ENCODE measurements at regions not wholly inside any gene's neighbourhood (a gene's known extent, or its start where the extent isn't known, plus 50 kb on each side); places are given as distances from the start of the nearest gene placed in this dataset.

DNA sequence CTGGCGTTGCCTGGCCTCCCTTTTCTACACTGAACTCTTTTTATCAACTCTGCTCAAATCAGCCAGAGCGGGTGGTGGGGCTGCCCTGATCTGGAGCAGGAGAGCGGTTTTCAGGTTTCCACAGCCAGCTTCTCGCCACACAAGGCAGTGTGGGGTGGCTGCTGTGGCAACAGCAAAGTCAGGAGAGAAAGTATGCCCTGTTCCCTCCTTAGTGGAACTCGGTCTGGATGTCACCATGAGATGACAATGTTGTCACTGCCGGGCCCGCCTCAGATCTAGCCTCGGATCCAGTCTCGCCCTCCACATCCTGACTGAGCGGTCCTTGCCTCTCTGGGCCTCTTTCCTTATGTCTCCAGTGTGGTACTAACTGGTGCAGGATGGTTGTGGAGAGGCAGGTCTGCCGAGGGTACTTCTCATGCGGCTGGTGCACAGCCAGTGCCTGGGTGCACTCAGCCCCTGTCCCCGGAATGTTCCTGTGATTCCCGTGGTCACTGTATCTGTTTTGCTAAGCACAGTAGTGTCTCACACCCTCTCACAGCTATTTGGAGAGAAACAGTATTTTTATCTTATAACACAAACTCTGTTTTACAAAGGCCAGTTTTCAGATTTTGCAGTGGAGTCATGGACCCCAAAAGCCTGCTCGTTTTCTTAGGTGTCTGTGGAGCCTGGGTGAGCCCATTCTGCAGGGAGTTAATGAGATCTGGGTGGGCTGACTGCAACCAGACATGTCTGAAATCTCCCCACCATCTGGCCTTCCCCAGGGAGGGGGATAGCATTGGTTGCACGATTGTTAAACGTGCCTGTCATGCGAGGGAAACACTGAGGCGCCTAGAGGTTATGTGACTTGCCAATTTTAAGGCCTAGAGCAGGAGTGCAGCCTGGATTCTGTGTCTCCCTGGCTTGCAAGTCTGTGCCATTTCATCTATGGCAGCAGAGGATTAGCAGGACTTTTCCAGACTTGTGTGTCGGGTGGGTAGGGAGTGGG is 261.1 kb upstream of the AGAP1 start:
- POLR2A ChIA-PET: no interaction called here
- Histone ChIP-seq H3K27me3 (replicated peaks in 1 of 2; ENCODE audit: control insufficient read depth in 2 of 2, extremely low read depth in 1 of 2, insufficient read depth in 2 of 2, low read length in 1 of 2) (peaks cover 0 to 10% of the 10 kb centered on the region in 2 experiments), H3K9me3 (no peaks in the 10 kb centered on the region), H3K4me3 (ENCODE audit: control insufficient read depth in 1 of 2, extremely low read depth in 1 of 2, low read length in 1 of 2) (no peak overlapping the region), H3K27ac (ENCODE audit: low read length) (no peak overlapping the region), H3K4me1 (ENCODE audit: control insufficient read depth in 1 of 2, extremely low read depth in 1 of 2, insufficient read depth in 2 of 2, low read length in 2 of 2) (no peaks in the 10 kb centered on the region), H3K36me3 (ENCODE audit: control insufficient read depth in 2 of 2, extremely low read depth in 1 of 2, insufficient read depth in 1 of 2, low read length in 1 of 2) (no peaks in the 10 kb centered on the region)
- 67% methylated on average over 12 of the region's 20 CpGs for WGBS (ENCODE audit: insufficient coverage)
- H3K4me3 Mint-ChIP-seq: no peak overlapping the region
- no peak overlapping the region for H3K27ac Mint-ChIP-seq
- no peak for DNase-seq
- CTCF ChIA-PET: no interaction called here
- ATAC-seq (replicated peaks in 1 of 4): no peak
- no peaks in the 10 kb centered on the region for H3K36me3 Mint-ChIP-seq
- peaks cover 17 to 19% of the 10 kb centered on the region in 2 donors for H3K27me3 Mint-ChIP-seq
- no peaks in the 10 kb centered on the region for H3K4me1 Mint-ChIP-seq
- no peaks in the 10 kb centered on the region for H3K9me3 Mint-ChIP-seq

DNA sequence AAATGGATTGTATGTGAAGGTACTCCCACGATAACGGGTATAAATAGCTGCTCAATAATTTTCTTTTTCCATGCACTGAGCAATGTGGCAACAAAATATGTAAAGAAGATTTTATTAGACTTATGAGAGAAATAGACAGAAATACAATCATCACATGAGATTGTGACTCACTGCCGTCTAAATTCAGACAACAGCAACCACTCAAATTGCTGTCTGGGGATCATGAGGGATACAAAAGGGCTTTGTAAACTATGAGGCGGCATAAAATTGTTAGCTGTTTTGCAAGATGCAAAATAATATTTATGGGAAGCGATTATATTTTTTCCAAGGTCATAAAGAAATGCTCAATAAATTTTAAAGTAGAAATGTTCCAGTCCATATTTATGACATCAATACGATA is 259.1 kb upstream of the AGAP1 start:
- no peak for ATAC-seq (replicated peaks in 1 of 4)
- H3K27me3 Mint-ChIP-seq: peaks cover 12 to 13% of the 10 kb centered on the region in 2 donors
- H3K36me3 ChIP-seq (ENCODE audit: control insufficient read depth in 2 of 2, extremely low read depth in 1 of 2, insufficient read depth in 1 of 2, low read length in 1 of 2): no peaks in the 10 kb centered on the region

DNA sequence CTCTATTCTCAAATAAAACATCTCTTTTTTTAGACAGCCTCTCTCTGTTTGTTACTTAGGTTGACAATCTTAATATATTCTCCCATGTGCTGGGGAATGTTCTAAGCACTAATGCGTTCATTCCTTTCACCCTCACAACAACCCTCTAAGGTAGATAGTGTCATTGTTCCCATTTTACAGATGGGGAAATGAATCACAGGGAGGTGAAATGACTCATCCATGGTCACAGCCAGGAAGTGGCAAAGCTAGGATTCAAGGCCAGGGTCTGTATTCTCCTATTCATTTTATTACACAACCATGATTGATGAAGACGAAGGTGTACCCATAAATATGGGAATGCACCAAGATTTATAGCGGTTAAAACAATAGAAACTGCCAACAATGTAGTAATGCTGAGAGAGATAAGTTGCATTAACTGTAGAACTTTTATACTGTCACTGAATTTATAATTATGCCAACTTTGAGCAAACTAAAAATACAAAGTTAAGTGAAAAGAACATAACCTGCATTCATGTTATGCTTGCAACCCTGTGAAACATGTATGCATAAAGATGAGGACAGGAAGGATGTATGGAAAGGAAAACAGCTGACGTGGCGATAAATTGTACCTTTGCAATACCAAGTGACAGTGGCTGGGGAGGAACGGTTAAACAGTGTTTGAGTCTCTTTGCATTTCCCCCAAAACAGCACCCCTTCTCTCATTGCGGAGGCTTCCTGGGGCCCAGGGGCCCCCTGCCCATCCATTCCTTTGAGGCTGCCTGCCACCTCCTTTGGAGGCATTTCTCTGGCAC is 257.7 kb upstream of the AGAP1 start:
- POLR2A ChIA-PET: no interaction called here
- CTCF ChIA-PET: no interaction called here
- H3K27me3 Mint-ChIP-seq: peaks cover 7% of the 10 kb centered on the region in 2 donors
- H3K36me3 ChIP-seq (ENCODE audit: control insufficient read depth in 2 of 2, extremely low read depth in 1 of 2, insufficient read depth in 1 of 2, low read length in 1 of 2): no peaks in the 10 kb centered on the region
- H3K4me1 ChIP-seq (ENCODE audit: control insufficient read depth in 1 of 2, extremely low read depth in 1 of 2, insufficient read depth in 2 of 2, low read length in 2 of 2): no peaks in the 10 kb centered on the region
- no peak overlapping the region for H3K4me3 ChIP-seq (ENCODE audit: control insufficient read depth in 1 of 2, extremely low read depth in 1 of 2, low read length in 1 of 2)
- no peaks in the 10 kb centered on the region for H3K4me1 Mint-ChIP-seq
- peaks cover 0 to 16% of the 10 kb centered on the region in 2 experiments for H3K27me3 ChIP-seq (replicated peaks in 1 of 2; ENCODE audit: control insufficient read depth in 2 of 2, extremely low read depth in 1 of 2, insufficient read depth in 2 of 2, low read length in 1 of 2)
- DNase-seq (no peak), ATAC-seq (replicated peaks in 1 of 4) (no peak)
- H3K27ac Mint-ChIP-seq: no peak overlapping the region
- 89% methylated on average over 1 of the region's 7 CpGs for WGBS (ENCODE audit: insufficient coverage)
- H3K4me3 Mint-ChIP-seq: no peak overlapping the region
- no peaks in the 10 kb centered on the region for H3K9me3 Mint-ChIP-seq
- H3K27ac ChIP-seq (ENCODE audit: low read length): no peak overlapping the region
- no peaks in the 10 kb centered on the region for H3K9me3 ChIP-seq
- no peaks in the 10 kb centered on the region for H3K36me3 Mint-ChIP-seq

More for the DNA sequence above, 259.1 kb upstream of the AGAP1 start:
- no peak for DNase-seq
- CTCF ChIA-PET: no interaction called here
- Histone ChIP-seq H3K4me3 (ENCODE audit: control insufficient read depth in 1 of 2, extremely low read depth in 1 of 2, low read length in 1 of 2) (no peak overlapping the region), H3K27me3 (replicated peaks in 1 of 2; ENCODE audit: control insufficient read depth in 2 of 2, extremely low read depth in 1 of 2, insufficient read depth in 2 of 2, low read length in 1 of 2) (peaks cover 0 to 12% of the 10 kb centered on the region in 2 experiments), H3K9me3 (no peaks in the 10 kb centered on the region), H3K4me1 (ENCODE audit: control insufficient read depth in 1 of 2, extremely low read depth in 1 of 2, insufficient read depth in 2 of 2, low read length in 2 of 2) (no peaks in the 10 kb centered on the region), H3K27ac (ENCODE audit: low read length) (no peak overlapping the region)
- Mint-ChIP-seq H3K27ac (no peak overlapping the region), H3K4me3 (no peak overlapping the region), H3K9me3 (no peaks in the 10 kb centered on the region), H3K36me3 (no peaks in the 10 kb centered on the region), H3K4me1 (no peaks in the 10 kb centered on the region)
- no CpG with 5 or more reads among the region's 6 CpGs for WGBS (ENCODE audit: insufficient coverage)
- POLR2A ChIA-PET: no interaction called here

DNA sequence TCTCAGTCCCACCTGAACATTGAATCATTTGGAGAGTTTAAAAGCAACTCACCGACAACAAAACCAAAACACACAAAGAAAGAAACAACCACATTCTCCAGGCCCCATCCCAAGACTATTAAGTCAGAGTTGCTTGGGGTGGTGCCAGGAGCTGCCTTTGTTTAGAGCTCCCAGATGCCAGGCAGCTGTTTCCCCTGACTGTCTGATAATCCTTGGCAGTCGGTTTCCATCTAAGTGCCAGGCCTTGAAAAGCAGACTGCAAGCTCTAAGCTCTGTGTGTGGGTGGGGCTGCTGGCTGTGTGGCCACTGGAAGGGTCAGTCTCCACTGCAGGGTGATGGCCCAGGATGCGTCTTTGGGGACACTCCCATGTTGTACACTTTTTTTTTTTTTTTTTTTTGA is 255.3 kb upstream of the AGAP1 start:
- H3K4me1 Mint-ChIP-seq: no peaks in the 10 kb centered on the region
- no peaks in the 10 kb centered on the region for H3K36me3 ChIP-seq (ENCODE audit: control insufficient read depth in 2 of 2, extremely low read depth in 1 of 2, insufficient read depth in 1 of 2, low read length in 1 of 2)
- 17% methylated on average over 1 of the region's 3 CpGs for WGBS (ENCODE audit: insufficient coverage)
- H3K27me3 Mint-ChIP-seq: peaks cover 17 to 19% of the 10 kb centered on the region in 2 donors
- ChIA-PET POLR2A (no interaction called here), CTCF (no interaction called here)
- H3K27ac ChIP-seq (ENCODE audit: low read length): no peak overlapping the region
- no peaks in the 10 kb centered on the region for H3K9me3 Mint-ChIP-seq
- no peaks in the 10 kb centered on the region for H3K9me3 ChIP-seq
- no peak overlapping the region for H3K4me3 Mint-ChIP-seq
- no peak overlapping the region for H3K4me3 ChIP-seq (ENCODE audit: control insufficient read depth in 1 of 2, extremely low read depth in 1 of 2, low read length in 1 of 2)
- no peaks in the 10 kb centered on the region for H3K4me1 ChIP-seq (ENCODE audit: control insufficient read depth in 1 of 2, extremely low read depth in 1 of 2, insufficient read depth in 2 of 2, low read length in 2 of 2)
- no peak overlapping the region for H3K27ac Mint-ChIP-seq
- H3K27me3 ChIP-seq (replicated peaks in 1 of 2; ENCODE audit: control insufficient read depth in 2 of 2, extremely low read depth in 1 of 2, insufficient read depth in 2 of 2, low read length in 1 of 2): peaks cover 0 to 26% of the 10 kb centered on the region in 2 experiments
- DNase-seq (no peak), ATAC-seq (replicated peaks in 1 of 4) (no peak)
- no peaks in the 10 kb centered on the region for H3K36me3 Mint-ChIP-seq

DNA sequence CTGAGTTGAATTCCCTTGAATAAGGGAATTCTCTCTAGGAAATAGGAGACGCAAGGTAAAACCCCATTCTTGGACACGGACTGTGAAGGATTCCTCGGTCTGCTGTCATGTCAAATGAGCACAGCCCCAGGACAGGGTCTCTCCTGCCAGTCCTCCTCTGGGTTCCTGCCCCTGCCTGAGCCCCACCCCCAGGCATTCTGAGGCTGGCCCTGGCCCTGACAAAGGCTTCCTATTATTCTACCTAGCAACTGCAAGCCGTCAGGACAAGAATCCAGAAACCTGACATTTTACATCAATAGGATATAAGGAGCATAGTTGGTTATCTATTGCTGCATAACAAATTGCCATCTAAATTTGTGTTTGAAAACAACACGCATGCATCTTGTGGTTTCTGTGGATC is 253.3 kb upstream of the AGAP1 start:
- no peaks in the 10 kb centered on the region for H3K9me3 Mint-ChIP-seq
- no peak overlapping the region for H3K27ac ChIP-seq (ENCODE audit: low read length)

DNA sequence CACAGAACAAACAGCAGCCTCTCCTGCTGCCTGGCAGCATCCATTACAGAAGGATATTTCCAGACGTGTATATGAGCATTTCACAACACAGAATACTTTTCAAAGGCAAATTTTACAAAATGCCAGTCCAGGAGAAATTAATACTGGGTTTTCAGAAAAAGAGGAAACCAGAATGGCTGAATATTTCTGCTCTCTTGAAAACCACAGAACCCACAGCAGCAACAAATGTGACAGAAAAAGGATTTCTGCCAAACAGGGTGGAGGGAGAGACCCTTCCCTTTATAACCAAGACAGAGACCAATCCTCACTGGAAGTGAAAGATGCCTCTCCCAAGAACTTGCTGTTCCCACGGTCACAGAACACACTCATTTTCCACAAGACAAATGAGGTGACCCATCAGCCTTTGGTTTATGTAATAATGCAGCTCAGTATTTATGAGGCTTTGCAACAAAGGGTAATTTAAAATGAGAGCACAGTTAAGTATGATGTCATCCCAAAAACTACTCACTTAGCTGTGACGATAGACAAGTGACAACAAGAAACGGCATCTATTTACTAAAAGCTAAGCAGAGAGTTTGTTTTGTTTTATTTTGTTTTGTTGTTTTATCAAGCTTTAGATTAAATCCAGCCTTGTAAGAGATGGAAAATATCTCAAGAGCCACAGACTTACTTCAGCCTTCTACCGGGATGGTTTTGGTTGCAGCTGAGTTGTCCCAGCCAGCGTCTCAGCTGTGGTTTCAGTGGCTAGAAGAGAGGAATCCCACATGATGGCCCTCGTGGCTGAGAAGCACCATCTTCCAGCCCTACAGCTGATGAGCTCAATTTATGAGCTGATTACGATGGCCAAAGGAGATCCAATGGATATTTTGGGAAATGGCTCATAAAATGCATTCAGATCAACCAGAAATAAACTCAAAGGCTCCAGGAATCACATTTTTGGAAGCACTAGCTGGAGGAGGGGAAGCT is 249.3 kb upstream of the AGAP1 start:
- ChIA-PET POLR2A (no interaction called here), CTCF (no interaction called here)
- WGBS (ENCODE audit: insufficient coverage): no CpG with 5 or more reads among the region's 8 CpGs
- ATAC-seq (replicated peaks in 1 of 4): no peak
- no peaks in the 10 kb centered on the region for H3K4me1 ChIP-seq (ENCODE audit: control insufficient read depth in 1 of 2, extremely low read depth in 1 of 2, insufficient read depth in 2 of 2, low read length in 2 of 2)
- Mint-ChIP-seq H3K27me3 (peaks cover 25 to 29% of the 10 kb centered on the region in 2 donors), H3K4me3 (no peak overlapping the region), H3K36me3 (no peaks in the 10 kb centered on the region), H3K4me1 (no peaks in the 10 kb centered on the region), H3K27ac (no peak overlapping the region), H3K9me3 (no peaks in the 10 kb centered on the region)
- no peaks in the 10 kb centered on the region for H3K36me3 ChIP-seq (ENCODE audit: control insufficient read depth in 2 of 2, extremely low read depth in 1 of 2, insufficient read depth in 1 of 2, low read length in 1 of 2)
- no peak for DNase-seq
- H3K27me3 ChIP-seq (replicated peaks in 1 of 2; ENCODE audit: control insufficient read depth in 2 of 2, extremely low read depth in 1 of 2, insufficient read depth in 2 of 2, low read length in 1 of 2): peaks cover 0 to 25% of the 10 kb centered on the region in 2 experiments
- H3K27ac ChIP-seq (ENCODE audit: low read length): no peak overlapping the region
- no peaks in the 10 kb centered on the region for H3K9me3 ChIP-seq
- H3K4me3 ChIP-seq (ENCODE audit: control insufficient read depth in 1 of 2, extremely low read depth in 1 of 2, low read length in 1 of 2): no peak overlapping the region

More for the DNA sequence above, 253.3 kb upstream of the AGAP1 start:
- Histone ChIP-seq H3K9me3 (no peaks in the 10 kb centered on the region), H3K36me3 (ENCODE audit: control insufficient read depth in 2 of 2, extremely low read depth in 1 of 2, insufficient read depth in 1 of 2, low read length in 1 of 2) (no peaks in the 10 kb centered on the region), H3K4me1 (ENCODE audit: control insufficient read depth in 1 of 2, extremely low read depth in 1 of 2, insufficient read depth in 2 of 2, low read length in 2 of 2) (no peaks in the 10 kb centered on the region), H3K4me3 (ENCODE audit: control insufficient read depth in 1 of 2, extremely low read depth in 1 of 2, low read length in 1 of 2) (no peak overlapping the region), H3K27me3 (replicated peaks in 1 of 2; ENCODE audit: control insufficient read depth in 2 of 2, extremely low read depth in 1 of 2, insufficient read depth in 2 of 2, low read length in 1 of 2) (peaks cover 0 to 26% of the 10 kb centered on the region in 2 experiments)
- POLR2A ChIA-PET: no interaction called here
- Mint-ChIP-seq H3K4me3 (no peak overlapping the region), H3K4me1 (no peaks in the 10 kb centered on the region), H3K36me3 (no peaks in the 10 kb centered on the region), H3K27ac (no peak overlapping the region), H3K27me3 (peaks cover 19 to 20% of the 10 kb centered on the region in 2 donors)
- DNase-seq (no peak), ATAC-seq (replicated peaks in 1 of 4) (no peak)
- CTCF ChIA-PET: no interaction called here
- 54% methylated on average over 4 of the region's 5 CpGs for WGBS (ENCODE audit: insufficient coverage)
